ENCODE measurements at regions not wholly inside any gene's neighbourhood (a gene's known extent, or its start where the extent isn't known, plus 50 kb on each side); places are given as distances from the start of the nearest gene placed in this dataset.

DNA sequence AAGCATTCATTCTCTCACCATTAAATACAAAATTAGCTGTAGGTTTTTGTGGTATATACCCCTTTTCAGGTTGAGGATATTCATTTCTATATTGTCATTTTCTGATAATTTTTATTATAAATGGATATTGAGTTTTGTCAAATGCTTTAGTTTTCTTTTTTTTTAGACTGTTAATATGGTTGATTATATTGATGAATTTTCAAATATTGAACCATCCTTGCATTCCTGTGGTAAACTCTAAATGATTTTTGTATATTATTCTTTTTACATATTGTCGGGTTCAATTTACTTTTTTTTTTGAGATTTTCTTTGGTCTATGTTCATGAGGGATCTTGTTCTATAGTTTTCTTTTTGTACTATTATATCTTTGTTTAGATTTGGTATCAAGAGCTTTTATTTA is 165.1 kb downstream of the GPAT3 start:
- H3K4me1 ChIP-seq (ENCODE audit: control insufficient read depth, insufficient read depth, low read length) = no peaks in the 10 kb centered on the region
- no peak overlapping the region for H3K23ac ChIP-seq (ENCODE audit: low read depth, low read length)
- H3K9me1 ChIP-seq (ENCODE audit: insufficient read depth, low read length) = no peaks in the 10 kb centered on the region
- no peaks in the 10 kb centered on the region for H3K79me1 ChIP-seq (ENCODE audit: low read depth in 1 of 2, low read length in 2 of 2)
- no peak overlapping the region for H3K4me3 ChIP-seq (ENCODE audit: insufficient read depth, low read depth, low read length)
- H3K56ac ChIP-seq (ENCODE audit: extremely low read depth, insufficient read depth, low read length) = no peak overlapping the region
- no peak overlapping the region for H3K14ac ChIP-seq (replicated peaks; ENCODE audit: low read depth, low read length)
- no peak overlapping the region for H3K4ac ChIP-seq (ENCODE audit: low read depth, low read length)
- ATAC-seq (ENCODE audit: low read depth) (no peak), DNase-seq (no peak)
- no peak overlapping the region for H2AFZ ChIP-seq (replicated peaks; ENCODE audit: low read length, poor library complexity)
- H3K4me2 ChIP-seq (ENCODE audit: low read depth, low read length) = no peak overlapping the region
- no peak overlapping the region for H4K8ac ChIP-seq (ENCODE audit: low read depth in 2 of 2, low read length in 2 of 2)
- H2BK5ac ChIP-seq (ENCODE audit: low read depth, low read length, poor library complexity, severe bottlenecking) = no peak overlapping the region
- H2AK5ac ChIP-seq (ENCODE audit: low read depth, low read length) = no peak overlapping the region
- no peak overlapping the region for H2BK20ac ChIP-seq (ENCODE audit: low read depth, low read length)
- dilution Hi-C loops (cut with HindIII; ENCODE audit: low sequenced_read_pairs, unreplicated experiment) (no loop called here), intact Hi-C loops (cut with micrococcal nuclease) (no loop called here), in situ Hi-C loops (cut with MboI; ENCODE audit: low sequenced_read_pairs) (no loop called here)
- WGBS, 2 experiments (ENCODE audit: extremely low coverage in 2 of 2, insufficient read length in 1 of 2) = no CpG with 5 or more reads among the region's 1 CpG
- CTCF ChIA-PET = no interaction called here
- H2BK15ac ChIP-seq (ENCODE audit: low read depth, low read length) = no peak overlapping the region
- no peak overlapping the region for H3K27ac ChIP-seq (ENCODE audit: insufficient read depth, low read length)
- POLR2A ChIA-PET (ENCODE audit: unreplicated experiment) = no interaction called here
- H4K5ac ChIP-seq (ENCODE audit: low read depth, low read length) = no peak overlapping the region
- no peak overlapping the region for H2BK120ac ChIP-seq (ENCODE audit: low read depth, low read length)
- TF ChIP-seq SMC3 (IDR thresholded peaks at IDR 0.05; ENCODE audit: low read depth, low read length) = no peak
- no peak for TF ChIP-seq FOS (IDR thresholded peaks at IDR 0.05; ENCODE audit: low read depth, low read length)
- TF ChIP-seq MAFK (IDR thresholded peaks at IDR 0.05; ENCODE audit: low read depth, low read length) = no peak
- TF ChIP-seq RAD21 (IDR thresholded peaks at IDR 0.05; ENCODE audit: low read length) = no peak
- TF ChIP-seq CHD1 (IDR thresholded peaks at IDR 0.05; ENCODE audit: low read depth, low read length) = no peak
- TF ChIP-seq, protein P1, sequence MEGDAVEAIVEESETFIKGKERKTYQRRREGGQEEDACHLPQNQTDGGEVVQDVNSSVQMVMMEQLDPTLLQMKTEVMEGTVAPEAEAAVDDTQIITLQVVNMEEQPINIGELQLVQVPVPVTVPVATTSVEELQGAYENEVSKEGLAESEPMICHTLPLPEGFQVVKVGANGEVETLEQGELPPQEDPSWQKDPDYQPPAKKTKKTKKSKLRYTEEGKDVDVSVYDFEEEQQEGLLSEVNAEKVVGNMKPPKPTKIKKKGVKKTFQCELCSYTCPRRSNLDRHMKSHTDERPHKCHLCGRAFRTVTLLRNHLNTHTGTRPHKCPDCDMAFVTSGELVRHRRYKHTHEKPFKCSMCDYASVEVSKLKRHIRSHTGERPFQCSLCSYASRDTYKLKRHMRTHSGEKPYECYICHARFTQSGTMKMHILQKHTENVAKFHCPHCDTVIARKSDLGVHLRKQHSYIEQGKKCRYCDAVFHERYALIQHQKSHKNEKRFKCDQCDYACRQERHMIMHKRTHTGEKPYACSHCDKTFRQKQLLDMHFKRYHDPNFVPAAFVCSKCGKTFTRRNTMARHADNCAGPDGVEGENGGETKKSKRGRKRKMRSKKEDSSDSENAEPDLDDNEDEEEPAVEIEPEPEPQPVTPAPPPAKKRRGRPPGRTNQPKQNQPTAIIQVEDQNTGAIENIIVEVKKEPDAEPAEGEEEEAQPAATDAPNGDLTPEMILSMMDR (conservative IDR thresholded peaks at IDR 0.05; ENCODE audit: low read depth, low read length) = no peak
- no peak for TF ChIP-seq MXI1 (IDR thresholded peaks at IDR 0.05; ENCODE audit: borderline replicate concordance, low read depth, low read length)
- no peak for TF ChIP-seq CEBPB (IDR thresholded peaks at IDR 0.05; ENCODE audit: low read depth, low read length)
- no peak for TF ChIP-seq USF2 (IDR thresholded peaks at IDR 0.05; ENCODE audit: low read depth, low read length)
- TF ChIP-seq POLR2A (IDR thresholded peaks at IDR 0.05; ENCODE audit: low read depth, low read length) = no peak
- TF ChIP-seq NFE2L2 (IDR thresholded peaks at IDR 0.05; ENCODE audit: low read depth, low read length) = no peak
- no peak for TF ChIP-seq RFX5 (IDR thresholded peaks at IDR 0.05; ENCODE audit: low read depth, low read length)
- TF ChIP-seq BHLHE40 (IDR thresholded peaks at IDR 0.05; ENCODE audit: low read depth, low read length) = no peak
- no peak for TF ChIP-seq MAZ (IDR thresholded peaks at IDR 0.05; ENCODE audit: borderline replicate concordance, low read depth, low read length)
- TF ChIP-seq ELK1 (IDR thresholded peaks at IDR 0.05; ENCODE audit: borderline replicate concordance, low read depth, low read length) = no peak
- TF ChIP-seq RCOR1 (IDR thresholded peaks at IDR 0.05; ENCODE audit: insufficient replicate concordance, low read length) = no peak
- no peak overlapping the region for H3K18ac ChIP-seq (ENCODE audit: low read depth, low read length)
- no peak overlapping the region for H3K9ac ChIP-seq (ENCODE audit: low read depth, low read length)
- no peaks in the 10 kb centered on the region for H3K36me3 ChIP-seq (ENCODE audit: control insufficient read depth, insufficient read depth, low read length)
- H3K27me3 ChIP-seq (ENCODE audit: control insufficient read depth, insufficient read depth, low read length) = no peaks in the 10 kb centered on the region
- peaks cover 2% of the 10 kb centered on the region; the same call in 1 of the 2 replicates for H3K9me3 ChIP-seq (ENCODE audit: control insufficient read depth, insufficient read depth, low read length)
- BruUV-seq (replicated peaks) = no TSS peak
- H4K20me1 ChIP-seq (ENCODE audit: insufficient read depth, low read length) = no peaks in the 10 kb centered on the region
- no peak overlapping the region for H4K91ac ChIP-seq (ENCODE audit: insufficient read depth, low read depth, low read length)
- H2AK9ac ChIP-seq (replicated peaks; ENCODE audit: low read depth, low read length, poor library complexity) = no peak overlapping the region

Measured in IMR-90 (cell line).